ES-I3 (cell line): ENCODE measurements at regions not wholly inside any gene's neighbourhood (a gene's known extent, or its start where the extent isn't known, plus 50 kb on each side); places are given as distances from the start of the nearest gene placed in this dataset.
"Not testable (repeated sequence)": the region's sequence is repeated elsewhere in the genome, so short reads cannot be mapped to it uniquely, and the experiment has no call there.

Experiments used
- H3K36me3 ChIP-seq: 2 replicates; pipeline ENCODE4 v1.6.1; 2013; ENCODE audit warnings: mild to moderate bottlenecking, low read length, control low read depth, moderate library complexity; ENCODE audit not compliant: insufficient read depth
- H3K4me1 ChIP-seq: 2 replicates; pipeline ENCODE4 v1.6.1; 2013; ENCODE audit warnings: mild to moderate bottlenecking, control low read depth, low read length; ENCODE audit not compliant: insufficient read depth
- H3K9ac ChIP-seq: 2 replicates; pipeline ENCODE4 v1.6.1; 2013; ENCODE audit warnings: low read depth, mild to moderate bottlenecking, low read length, moderate library complexity
- H3K9me3 ChIP-seq: 2 replicates; pipeline ENCODE4 v1.6.1; 2013; ENCODE audit warnings: mild to moderate bottlenecking, low read length, moderate library complexity; ENCODE audit not compliant: control insufficient read depth, insufficient read depth

- no peaks in the 10 kb centered on the region for H3K4me1 ChIP-seq
- H3K36me3 ChIP-seq: no peaks in the 10 kb centered on the region
- no peak overlapping the region for H3K9ac ChIP-seq
- no peaks in the 10 kb centered on the region for H3K9me3 ChIP-seq
Measured at GRCh38 chr1:190812996-190813395, 335.3 kb upstream of the BRINP3 start.

- Histone ChIP-seq H3K36me3 (no peaks in the 10 kb centered on the region), H3K4me1 (no peaks in the 10 kb centered on the region), H3K9ac (no peak overlapping the region), H3K9me3 (no peaks in the 10 kb centered on the region; the same call in 1 of the 2 replicates)
Measured at GRCh38 chr1:190832511-190832910, 354.8 kb upstream of the BRINP3 start.

GRCh38 chr1:190835658-190836057 lies 358.0 kb upstream of the BRINP3 start:
- no peaks in the 10 kb centered on the region for H3K36me3 ChIP-seq
- no peak overlapping the region for H3K9ac ChIP-seq
- no peaks in the 10 kb centered on the region for H3K9me3 ChIP-seq
- H3K4me1 ChIP-seq: no peaks in the 10 kb centered on the region

- H3K4me1 ChIP-seq, H3K9me3 ChIP-seq, H3K36me3 ChIP-seq, H3K9ac ChIP-seq: not testable (repeated sequence)
Measured at GRCh38 chr1:190837200-190837599, 359.5 kb upstream of the BRINP3 start.

GRCh38 chr1:190837888-190838287 lies 360.2 kb upstream of the BRINP3 start:
- Histone ChIP-seq H3K9ac (no peak overlapping the region), H3K4me1 (no peaks in the 10 kb centered on the region), H3K9me3 (no peaks in the 10 kb centered on the region), H3K36me3 (no peaks in the 10 kb centered on the region)

GRCh38 chr1:190847166-190847565 lies 369.5 kb upstream of the BRINP3 start:
- H3K36me3 ChIP-seq: no peaks in the 10 kb centered on the region
- no peaks in the 10 kb centered on the region for H3K4me1 ChIP-seq
- H3K9ac ChIP-seq: no peak overlapping the region
- no peaks in the 10 kb centered on the region for H3K9me3 ChIP-seq

- H3K36me3 ChIP-seq: no peaks in the 10 kb centered on the region
Measured at GRCh38 chr1:190849346-190849745, 371.7 kb upstream of the BRINP3 start.

GRCh38 chr1:190852611-190853010 lies 374.9 kb upstream of the BRINP3 start:
- no peak overlapping the region for H3K9ac ChIP-seq
- H3K36me3 ChIP-seq: no peaks in the 10 kb centered on the region
- H3K4me1 ChIP-seq: no peaks in the 10 kb centered on the region
- H3K9me3 ChIP-seq: no peaks in the 10 kb centered on the region

More at GRCh38 chr1:190849346-190849745, 371.7 kb upstream of the BRINP3 start:
- H3K4me1 ChIP-seq: no peaks in the 10 kb centered on the region
- no peaks in the 10 kb centered on the region for H3K9me3 ChIP-seq
- no peak overlapping the region for H3K9ac ChIP-seq

GRCh38 chr1:190858140-190858539 lies 380.5 kb upstream of the BRINP3 start:
- H3K4me1 ChIP-seq: no peaks in the 10 kb centered on the region
- H3K9me3 ChIP-seq: peaks cover 12% of the 10 kb centered on the region; the same call in 1 of the 2 replicates
- no peaks in the 10 kb centered on the region for H3K36me3 ChIP-seq
- H3K9ac ChIP-seq: no peak overlapping the region

- Histone ChIP-seq H3K4me1 (no peaks in the 10 kb centered on the region), H3K9me3 (0 out of 2 replicates have a peak, but pooled peaks cover 2% of the 10 kb centered on the region), H3K36me3 (no peaks in the 10 kb centered on the region), H3K9ac (no peak overlapping the region)
Measured at GRCh38 chr1:190864013-190864641, 386.5 kb upstream of the BRINP3 start.

GRCh38 chr1:190880352-190880751 lies 402.7 kb upstream of the BRINP3 start:
- Histone ChIP-seq H3K4me1 (no peaks in the 10 kb centered on the region), H3K9me3 (no peaks in the 10 kb centered on the region), H3K9ac (no peak overlapping the region), H3K36me3 (no peaks in the 10 kb centered on the region)

GRCh38 chr1:190881064-190881463 lies 403.4 kb upstream of the BRINP3 start:
- Histone ChIP-seq H3K4me1 (no peaks in the 10 kb centered on the region), H3K9me3 (no peaks in the 10 kb centered on the region), H3K9ac (no peak overlapping the region), H3K36me3 (no peaks in the 10 kb centered on the region)

- Histone ChIP-seq H3K4me1 (no peaks in the 10 kb centered on the region), H3K9me3 (no peaks in the 10 kb centered on the region), H3K9ac (no peak overlapping the region), H3K36me3 (no peaks in the 10 kb centered on the region)
Measured at GRCh38 chr1:190897233-190897632, 419.6 kb upstream of the BRINP3 start.

GRCh38 chr1:190904091-190904695 lies 426.5 kb upstream of the BRINP3 start:
- Histone ChIP-seq H3K4me1 (no peaks in the 10 kb centered on the region), H3K9me3 (no peaks in the 10 kb centered on the region), H3K36me3 (no peaks in the 10 kb centered on the region), H3K9ac (no peak overlapping the region)

- H3K9ac ChIP-seq: no peak overlapping the region
- H3K9me3 ChIP-seq: no peaks in the 10 kb centered on the region
- no peaks in the 10 kb centered on the region for H3K4me1 ChIP-seq
Measured at GRCh38 chr1:190906206-190906725, 428.6 kb upstream of the BRINP3 start.

More at GRCh38 chr1:190906206-190906725, 428.6 kb upstream of the BRINP3 start:
- no peaks in the 10 kb centered on the region for H3K36me3 ChIP-seq
